Osteoblast (primary cell): ENCODE measurements at regions not wholly inside any gene's neighbourhood (a gene's known extent, or its start where the extent isn't known, plus 50 kb on each side); places are given as distances from the start of the nearest gene placed in this dataset.
"Not testable (repeated sequence)": the region's sequence is repeated elsewhere in the genome, so short reads cannot be mapped to it uniquely, and the experiment has no call there.

Experiments used
- DNase-seq: peaks from one replicate; pipeline ENCODE4 v3.0.0; 2011; ENCODE audit warnings: low spot score, mixed read lengths; ENCODE audit not compliant: insufficient read length; ENCODE audit errors: missing footprints
- H2AFZ ChIP-seq: 2 replicates; pipeline ENCODE4 v1.6.0; 2011; ENCODE audit warnings: mild to moderate bottlenecking, low read length
- H3K27ac ChIP-seq: 2 replicates; pipeline ENCODE4 v1.5.1; 2011; ENCODE audit warnings: mild to moderate bottlenecking, low read depth, low read length, moderate library complexity
- H3K27me3 ChIP-seq: 2 replicates; pipeline ENCODE4 v1.6.0; 2012; ENCODE audit warnings: mild to moderate bottlenecking, control low read depth, inconsistent platforms, low read length, moderate library complexity; ENCODE audit not compliant: insufficient read depth
- H3K36me3 ChIP-seq: 2 replicates; pipeline ENCODE4 v1.5.1; 2011; ENCODE audit warnings: mild to moderate bottlenecking, low read length, control low read depth, moderate library complexity; ENCODE audit not compliant: insufficient read depth
- H3K4me1 ChIP-seq: 2 replicates; pipeline ENCODE4 v1.5.1; 2011; ENCODE audit warnings: mild to moderate bottlenecking, low read length, control low read depth, moderate library complexity; ENCODE audit not compliant: insufficient read depth
- H3K4me2 ChIP-seq: 2 replicates; pipeline ENCODE4 v1.6.0; 2011; ENCODE audit warnings: mild to moderate bottlenecking, low read length; ENCODE audit not compliant: insufficient read depth
- H3K4me3 ChIP-seq: fragments of 200-600 bp; sonication (generic); 3 replicates; pipeline ENCODE4 v1.5.1; 2012; ENCODE audit warnings: mild to moderate bottlenecking, low read length, inconsistent platforms; ENCODE audit not compliant: insufficient read depth
- H3K79me2 ChIP-seq: 2 replicates; pipeline ENCODE4 v1.6.0; 2012; ENCODE audit warnings: mild to moderate bottlenecking, low read length, control low read depth, inconsistent platforms; ENCODE audit not compliant: insufficient read depth
- H3K9me3 ChIP-seq: 2 replicates; pipeline ENCODE4 v1.5.1; 2011; ENCODE audit warnings: low read depth, low read length, control low read depth
- H4K20me1 ChIP-seq: 2 replicates; pipeline ENCODE4 v1.6.0; 2012; ENCODE audit warnings: mild to moderate bottlenecking, low read length, control low read depth; ENCODE audit not compliant: insufficient read depth
- CTCF ChIP-seq: IDR thresholded peaks from 2 replicates; pipeline ENCODE4 v1.5.1; 2011; ENCODE audit warnings: mild to moderate bottlenecking, low read depth, low read length, moderate library complexity; ENCODE audit errors: extremely low read depth

GRCh38 chr7:15073301-15073700, 170.8 kb upstream of the DGKB start:
- no peaks in the 10 kb centered on the region for H3K4me1 ChIP-seq
- H3K4me3 ChIP-seq = no peak overlapping the region
- no peaks in the 10 kb centered on the region for H3K27me3 ChIP-seq
- no peaks in the 10 kb centered on the region for H3K36me3 ChIP-seq
- H3K79me2 ChIP-seq = no peaks in the 10 kb centered on the region
- no peaks in the 10 kb centered on the region for H4K20me1 ChIP-seq
- no peaks in the 10 kb centered on the region for H3K9me3 ChIP-seq
- H3K4me2 ChIP-seq = no peak overlapping the region
- no peak overlapping the region for H3K27ac ChIP-seq
- no peak for DNase-seq
- H2AFZ ChIP-seq = no peak overlapping the region
- TF ChIP-seq CTCF = no peak

- H3K27me3 ChIP-seq = no peaks in the 10 kb centered on the region
- no peak overlapping the region for H3K4me3 ChIP-seq
- H4K20me1 ChIP-seq = no peaks in the 10 kb centered on the region
- no peaks in the 10 kb centered on the region for H3K9me3 ChIP-seq
- no peak overlapping the region for H2AFZ ChIP-seq
- TF ChIP-seq CTCF = no peak
- H3K79me2 ChIP-seq = no peaks in the 10 kb centered on the region
- H3K27ac ChIP-seq = no peak overlapping the region
- no peaks in the 10 kb centered on the region for H3K36me3 ChIP-seq
- no peak for DNase-seq
- H3K4me2 ChIP-seq = no peak overlapping the region
- no peaks in the 10 kb centered on the region for H3K4me1 ChIP-seq
Measured at GRCh38 chr7:15068324-15068723, 165.8 kb upstream of the DGKB start.

GRCh38 chr7:15057272-15057671, 154.7 kb upstream of the DGKB start:
- no peaks in the 10 kb centered on the region for H3K4me1 ChIP-seq
- TF ChIP-seq CTCF = no peak
- no peaks in the 10 kb centered on the region for H4K20me1 ChIP-seq
- no peak overlapping the region for H3K27ac ChIP-seq
- H3K4me3 ChIP-seq = no peak overlapping the region
- no peak overlapping the region for H3K4me2 ChIP-seq
- H3K36me3 ChIP-seq = no peaks in the 10 kb centered on the region
- H2AFZ ChIP-seq = no peak overlapping the region
- no peak for DNase-seq
- no peaks in the 10 kb centered on the region for H3K9me3 ChIP-seq
- peaks cover 2% of the 10 kb centered on the region for H3K27me3 ChIP-seq
- no peaks in the 10 kb centered on the region for H3K79me2 ChIP-seq

GRCh38 chr7:15054304-15054703, 151.8 kb upstream of the DGKB start:
- DNase-seq, H4K20me1 ChIP-seq, H2AFZ ChIP-seq, H3K36me3 ChIP-seq, H3K27ac ChIP-seq, H3K27me3 ChIP-seq, H3K4me3 ChIP-seq, H3K9me3 ChIP-seq, H3K79me2 ChIP-seq, H3K4me2 ChIP-seq, H3K4me1 ChIP-seq: not testable (repeated sequence)

GRCh38 chr7:15049157-15049556, 146.6 kb upstream of the DGKB start:
- no peak for TF ChIP-seq CTCF
- no peaks in the 10 kb centered on the region for H3K36me3 ChIP-seq
- H3K4me3 ChIP-seq = no peak overlapping the region
- no peaks in the 10 kb centered on the region for H3K27me3 ChIP-seq
- H2AFZ ChIP-seq = no peak overlapping the region
- no peaks in the 10 kb centered on the region for H4K20me1 ChIP-seq
- no peak for DNase-seq
- H3K9me3 ChIP-seq = no peaks in the 10 kb centered on the region
- H3K79me2 ChIP-seq = no peaks in the 10 kb centered on the region
- H3K4me1 ChIP-seq = no peaks in the 10 kb centered on the region
- H3K27ac ChIP-seq = no peak overlapping the region
- H3K4me2 ChIP-seq = no peak overlapping the region
